ENCODE measurements at regions not wholly inside any gene's neighbourhood (a gene's known extent, or its start where the extent isn't known, plus 50 kb on each side); places are given as distances from the start of the nearest gene placed in this dataset.

DNA sequence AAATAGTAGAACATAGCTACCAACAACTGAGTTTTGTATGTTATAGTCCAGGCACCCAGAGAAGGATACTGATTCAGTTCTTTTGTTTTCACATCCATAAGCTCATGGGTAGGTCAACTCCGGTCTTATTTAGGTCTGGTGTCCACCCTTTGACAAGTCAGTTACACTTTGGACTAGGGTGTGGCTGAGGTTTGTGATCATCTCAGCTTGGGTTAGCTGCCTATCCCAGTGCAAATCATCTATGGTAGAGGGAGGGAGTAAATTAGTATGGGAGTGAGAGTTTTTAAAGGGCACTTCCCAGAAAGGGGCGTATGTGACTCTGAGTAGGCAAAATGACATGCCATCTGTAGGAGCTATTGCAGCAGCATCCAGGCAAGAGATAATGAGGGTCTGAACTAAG, 66.1 kb downstream of the TANC2 start:
- TF ChIP-seq EZH2 (IDR thresholded peaks at IDR 0.05; ENCODE audit: low read depth): no peak
- no peak for TF ChIP-seq CTCF (conservative IDR thresholded peaks at IDR 0.05)
